ENCODE measurements at regions not wholly inside any gene's neighbourhood (a gene's known extent, or its start where the extent isn't known, plus 50 kb on each side); places are given as distances from the start of the nearest gene placed in this dataset.

DNA sequence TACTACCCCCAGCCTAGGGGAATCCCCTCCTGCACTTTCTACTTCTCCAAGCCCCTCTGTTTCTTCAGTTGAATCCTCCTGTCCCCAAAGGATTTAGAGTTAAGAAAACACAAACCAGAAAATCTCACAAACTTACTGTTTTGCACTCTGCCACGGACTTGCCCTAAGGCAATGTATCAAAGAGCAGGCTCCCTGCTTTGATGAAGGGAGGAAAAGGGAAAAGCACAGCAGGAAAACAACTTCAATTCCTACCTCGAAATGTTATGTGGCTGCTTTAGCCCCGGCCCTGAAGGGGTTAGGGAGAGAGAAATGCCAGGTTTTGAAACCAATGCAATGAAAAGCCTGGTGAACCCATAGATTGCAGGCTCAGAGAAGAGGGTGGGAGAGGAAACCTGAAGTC lies 254.7 kb downstream of the MAN2A1 start:
- no peak for DNase-seq (ENCODE audit: low read depth in 2 of 2, low spot score in 1 of 2)

GRCh38 chr5:109945097-109945678 lies 255.5 kb downstream of the MAN2A1 start:
- DNase-seq (ENCODE audit: low read depth in 2 of 2, low spot score in 1 of 2), result no peak

DNA sequence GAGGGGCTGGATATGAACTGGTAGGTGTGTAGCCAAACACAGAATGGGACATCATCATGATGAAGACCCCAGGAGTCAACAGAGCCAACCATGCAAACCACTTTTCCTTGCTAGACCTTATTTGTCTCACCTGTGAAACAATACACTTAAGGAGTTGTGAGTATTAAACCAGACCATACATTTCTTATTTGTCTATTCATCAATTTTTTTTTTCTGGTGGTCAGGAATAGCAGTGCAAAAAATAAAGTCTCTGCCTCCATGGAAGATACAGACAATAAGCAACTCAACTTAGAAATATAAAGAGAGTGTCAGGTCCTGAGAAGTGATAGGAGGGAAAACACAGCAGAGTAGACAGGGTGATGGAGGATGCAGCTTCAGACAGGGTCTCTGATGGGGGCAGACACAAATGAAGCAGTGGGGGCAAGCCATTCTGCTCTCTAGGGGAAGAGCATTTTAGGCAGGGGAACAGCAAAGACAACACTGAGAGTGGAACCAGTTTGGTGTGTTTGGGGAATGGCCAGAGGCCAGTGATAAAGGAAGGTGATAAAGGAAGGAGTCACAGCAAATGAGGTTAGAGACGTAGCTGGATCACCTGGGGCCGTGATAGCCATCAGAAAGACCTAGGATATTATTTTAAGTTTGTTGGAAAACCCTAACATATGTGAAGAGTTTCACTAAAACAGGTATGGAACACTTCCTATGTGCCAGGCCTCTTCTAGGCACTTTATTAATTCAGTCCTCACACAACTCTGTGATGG lies 256.2 kb downstream of the MAN2A1 start:
- DNase-seq (ENCODE audit: low read depth in 2 of 2, low spot score in 1 of 2), result no peak

GRCh38 chr5:109946610-109947009 lies 256.9 kb downstream of the MAN2A1 start:
- DNase-seq (ENCODE audit: low read depth in 2 of 2, low spot score in 1 of 2), result no peak

GRCh38 chr5:109947667-109948066 lies 257.9 kb downstream of the MAN2A1 start:
- DNase-seq (ENCODE audit: low read depth in 2 of 2, low spot score in 1 of 2), result no peak

DNA sequence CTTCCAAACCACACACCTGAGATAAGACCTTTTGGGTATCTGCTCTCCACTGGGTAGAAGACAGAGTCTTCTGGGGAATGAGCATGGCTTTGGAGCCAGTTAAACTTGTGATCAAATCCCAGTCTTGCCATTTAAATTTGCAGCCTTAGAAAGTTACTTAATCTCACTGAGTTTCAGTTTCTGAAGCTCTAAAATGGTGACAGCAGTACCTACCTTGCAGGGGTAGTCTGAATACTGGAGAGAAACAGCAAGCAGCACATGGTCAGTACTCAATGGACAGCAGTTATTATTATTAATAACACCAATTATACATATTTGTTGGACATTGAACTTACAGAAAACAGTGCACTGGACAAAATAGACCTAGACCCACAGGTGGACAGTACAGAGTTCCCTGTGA lies 260.9 kb downstream of the MAN2A1 start:
- DNase-seq (ENCODE audit: low read depth in 2 of 2, low spot score in 1 of 2), result no peak

- DNase-seq (ENCODE audit: low read depth in 2 of 2, low spot score in 1 of 2), result no peak
These were observed 261.6 kb downstream of the MAN2A1 start for GRCh38 chr5:109951348-109951747.

DNA sequence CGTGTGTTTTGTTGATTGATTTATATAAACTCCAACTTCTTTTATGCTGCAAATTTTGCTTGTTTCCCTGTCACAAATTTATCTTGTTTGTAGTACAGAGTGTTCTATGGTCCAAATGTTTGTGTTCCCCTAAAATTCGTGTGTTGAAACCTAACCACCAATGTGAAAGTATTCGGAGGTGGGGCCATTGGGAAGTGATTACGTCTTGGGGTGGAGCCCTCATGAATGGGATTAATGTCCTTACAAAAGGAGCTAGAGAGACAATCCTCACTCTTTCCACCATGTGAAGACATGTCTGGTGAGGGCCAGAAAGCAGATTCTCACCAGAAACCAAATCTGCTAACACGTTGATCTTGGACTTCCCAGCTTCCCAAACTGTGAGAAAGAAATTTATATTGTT lies 262.0 kb downstream of the MAN2A1 start:
- no peak for DNase-seq (ENCODE audit: low read depth in 2 of 2, low spot score in 1 of 2)

DNA sequence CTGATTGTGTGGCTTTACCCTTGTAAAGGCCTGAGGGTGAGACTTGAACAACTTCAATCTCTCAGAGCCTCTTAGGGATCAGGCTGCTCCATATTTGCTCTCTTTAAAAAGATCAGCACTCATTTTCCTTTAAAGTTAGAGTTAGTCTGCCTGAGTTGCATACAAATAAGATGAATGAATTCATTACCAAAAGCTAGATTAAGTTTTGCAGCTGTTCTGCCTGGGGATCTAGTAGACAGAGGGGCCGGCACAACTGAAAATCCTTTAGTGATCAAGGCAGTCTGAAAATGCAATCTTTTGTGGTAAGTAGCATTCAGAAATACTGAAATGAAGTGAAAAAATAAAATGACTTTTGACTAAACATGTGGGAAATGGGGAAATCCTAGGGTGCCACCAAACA lies 264.0 kb downstream of the MAN2A1 start:
- DNase-seq (ENCODE audit: low read depth in 2 of 2, low spot score in 1 of 2), result no peak

DNA sequence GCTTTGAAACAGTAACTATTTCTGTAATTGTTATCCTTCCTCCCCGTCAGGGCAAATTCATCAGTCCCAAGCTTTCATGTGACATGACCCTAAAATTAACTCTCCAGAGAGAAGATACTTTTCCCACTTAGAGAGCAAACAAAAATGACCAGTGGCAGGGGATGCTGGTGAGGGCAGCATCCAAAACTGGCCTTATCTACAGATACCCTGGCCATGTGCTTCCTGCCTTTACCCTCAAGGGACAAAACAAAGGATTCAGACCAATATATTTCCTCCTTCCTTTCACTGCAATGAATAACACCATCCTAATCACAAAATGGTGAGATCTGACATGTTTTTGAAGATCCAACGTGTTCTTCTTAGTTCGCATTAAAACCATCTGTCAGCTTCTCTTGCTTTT lies 267.2 kb downstream of the MAN2A1 start:
- DNase-seq (ENCODE audit: low read depth in 2 of 2, low spot score in 1 of 2), result no peak

DNA sequence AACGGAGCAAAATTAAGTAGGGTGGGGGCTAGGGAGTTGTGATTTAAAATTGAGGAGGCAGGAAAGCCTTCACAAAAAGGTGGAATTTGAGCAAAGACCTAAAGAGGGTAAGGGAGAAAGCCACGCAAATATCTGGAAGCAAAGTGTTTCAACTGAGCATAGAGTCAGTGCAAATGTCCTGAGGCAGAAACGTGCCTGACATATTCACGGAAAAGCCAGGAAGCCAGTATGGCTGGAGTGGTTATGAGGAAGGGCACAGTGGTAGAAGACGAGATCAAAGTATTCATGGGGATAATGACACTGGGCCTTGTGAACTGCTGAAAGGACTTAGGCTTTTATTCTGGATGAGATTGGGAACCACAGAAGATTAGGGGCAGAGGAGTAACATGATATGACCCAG lies 268.4 kb downstream of the MAN2A1 start:
- DNase-seq (ENCODE audit: low read depth in 2 of 2, low spot score in 1 of 2), result no peak

DNA sequence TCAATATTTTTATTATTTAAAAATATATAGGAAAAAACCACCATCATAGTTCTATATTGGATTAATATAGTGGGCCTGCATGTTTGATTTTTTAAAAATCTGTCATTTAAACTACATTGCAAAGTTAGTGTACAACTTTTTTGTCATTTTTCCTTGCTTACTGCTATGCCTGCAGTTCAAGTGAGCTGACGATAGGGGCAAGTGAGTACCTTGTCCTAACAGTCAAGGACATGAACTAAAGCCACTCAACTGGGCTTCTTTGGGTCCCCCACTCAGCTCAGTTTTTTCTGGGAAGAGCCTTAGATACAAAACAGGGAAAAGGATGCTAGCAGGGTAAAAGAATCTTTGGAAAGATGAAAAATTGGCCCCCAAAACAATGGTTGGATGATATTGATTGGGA lies 269.9 kb downstream of the MAN2A1 start:
- no peak for DNase-seq (ENCODE audit: low read depth in 2 of 2, low spot score in 1 of 2)

DNA sequence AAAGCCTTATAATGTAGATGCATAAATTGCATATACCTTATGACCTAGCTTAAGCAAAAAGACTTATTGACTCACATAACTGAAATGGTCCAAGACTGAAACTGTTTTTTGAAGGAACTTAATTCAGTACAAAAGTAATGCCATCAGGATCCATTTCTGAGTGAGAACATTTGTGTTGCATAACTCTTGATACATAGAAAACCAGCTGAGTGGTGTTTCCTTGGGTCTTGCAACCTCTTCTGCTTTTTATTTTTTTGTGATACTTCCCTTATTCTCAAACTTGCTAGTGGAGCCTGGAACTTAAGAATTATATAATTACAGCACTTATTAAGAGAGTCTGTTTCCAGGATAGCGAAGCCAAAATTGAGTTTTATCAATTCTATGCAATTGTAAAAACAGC lies 272.0 kb downstream of the MAN2A1 start:
- DNase-seq (ENCODE audit: low read depth in 2 of 2, low spot score in 1 of 2), result no peak

DNA sequence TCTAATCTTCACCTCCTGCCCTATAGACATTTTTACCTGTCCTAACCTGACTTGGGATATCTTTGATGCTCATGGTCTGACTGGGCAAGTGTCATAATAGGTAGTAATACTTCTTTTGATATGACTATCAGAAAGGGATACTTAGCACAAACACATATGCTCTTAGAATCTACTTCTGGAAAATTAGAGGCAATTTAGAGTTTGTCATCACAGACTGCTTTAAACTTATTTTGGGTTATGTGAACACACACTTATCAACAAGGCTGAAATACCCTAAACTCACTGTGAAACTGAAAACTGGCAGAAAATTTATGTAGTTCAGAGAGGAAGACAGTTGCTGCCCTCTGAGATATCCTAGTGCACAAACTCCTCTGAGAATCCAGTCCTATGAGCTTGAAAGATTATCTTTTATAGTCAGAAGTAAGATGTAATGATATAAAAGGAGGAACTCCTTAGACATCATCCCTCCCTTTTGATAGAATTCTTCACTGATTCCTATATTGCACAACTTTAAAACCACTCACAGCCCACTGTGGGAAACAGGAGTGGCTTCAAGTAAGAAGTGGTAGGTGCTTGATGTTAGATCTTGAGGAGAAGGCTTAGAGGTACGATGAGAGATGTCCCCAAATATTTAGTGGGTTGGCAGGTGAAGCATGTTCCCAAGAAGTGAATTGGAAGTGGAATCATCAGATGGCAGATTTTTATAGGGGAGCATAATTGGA lies 273.3 kb downstream of the MAN2A1 start:
- no peak for DNase-seq (ENCODE audit: low read depth in 2 of 2, low spot score in 1 of 2)

GRCh38 chr5:109964136-109964535 lies 274.4 kb downstream of the MAN2A1 start:
- no peak for DNase-seq (ENCODE audit: low read depth in 2 of 2, low spot score in 1 of 2)

DNA sequence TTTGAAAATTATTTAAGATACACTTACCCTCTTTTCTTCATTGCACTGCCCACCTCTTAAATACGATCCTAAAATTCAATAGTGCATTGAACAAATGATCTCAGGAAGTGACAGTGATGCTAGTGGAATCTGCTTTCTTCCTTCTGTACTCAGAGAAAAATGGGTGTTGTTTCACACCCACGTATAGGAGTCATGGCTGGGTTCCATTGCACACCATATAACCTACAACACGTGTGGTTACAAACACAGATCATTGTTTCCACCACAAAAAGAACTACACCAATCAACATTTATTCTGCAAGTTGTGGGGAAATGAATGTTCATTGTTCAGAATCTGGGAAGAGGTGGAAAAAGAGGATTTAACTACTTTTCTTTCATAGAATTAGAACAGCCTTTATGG lies 275.9 kb downstream of the MAN2A1 start:
- no peak for DNase-seq (ENCODE audit: low read depth in 2 of 2, low spot score in 1 of 2)

DNA sequence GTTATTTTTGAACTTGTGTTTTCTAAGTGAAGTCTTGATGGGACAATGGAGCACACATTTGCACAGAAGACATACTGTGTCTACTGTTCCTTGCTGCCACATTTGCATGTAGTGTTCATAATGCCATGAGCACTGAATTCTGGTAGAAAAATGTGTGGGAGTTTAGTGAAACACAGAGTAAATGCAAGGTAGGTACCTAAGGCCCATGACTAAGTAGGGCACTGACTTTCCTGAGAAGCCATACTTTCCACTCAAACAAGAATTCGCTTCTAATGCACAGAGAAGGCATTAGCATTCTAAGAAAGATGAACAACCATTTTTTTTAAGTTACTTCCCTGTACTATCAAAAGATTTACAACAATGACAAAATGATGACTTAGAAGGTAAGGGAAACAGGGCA lies 282.2 kb downstream of the MAN2A1 start:
- no peak for DNase-seq (ENCODE audit: low read depth in 2 of 2, low spot score in 1 of 2)

GRCh38 chr5:109981979-109982378 lies 292.3 kb downstream of the MAN2A1 start:
- DNase-seq (ENCODE audit: low read depth in 2 of 2, low spot score in 1 of 2), result no peak

DNA sequence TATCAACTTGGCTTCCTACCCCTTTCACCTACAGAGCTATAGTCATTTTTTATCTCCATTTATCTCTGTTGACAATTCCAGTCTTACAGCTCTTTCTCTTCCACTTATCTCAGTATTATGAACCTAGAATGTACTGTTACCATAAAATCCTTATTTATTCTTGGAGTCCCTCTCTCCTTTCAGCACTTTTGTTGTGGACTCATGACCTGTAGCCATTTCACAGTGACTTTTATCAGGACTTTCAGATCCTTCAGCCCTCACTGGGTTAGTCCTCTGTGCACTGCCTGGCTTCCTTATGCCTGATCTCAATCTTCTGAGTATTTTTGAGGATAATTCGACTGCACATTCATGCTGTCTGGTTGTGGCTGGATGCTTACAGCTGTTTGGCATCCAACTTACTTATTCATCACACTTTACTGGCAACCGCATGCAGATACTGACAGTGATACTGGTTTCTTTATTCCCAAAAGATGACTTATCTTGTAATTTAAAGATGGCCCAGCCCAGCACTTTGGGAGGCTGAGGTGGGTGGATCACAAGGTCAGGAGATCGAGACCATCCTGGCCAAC lies 293.3 kb downstream of the MAN2A1 start:
- DNase-seq (ENCODE audit: low read depth in 2 of 2, low spot score in 1 of 2), result no peak

GRCh38 chr5:109986726-109987125 lies 297.0 kb downstream of the MAN2A1 start:
- no peak for DNase-seq (ENCODE audit: low read depth in 2 of 2, low spot score in 1 of 2)

DNA sequence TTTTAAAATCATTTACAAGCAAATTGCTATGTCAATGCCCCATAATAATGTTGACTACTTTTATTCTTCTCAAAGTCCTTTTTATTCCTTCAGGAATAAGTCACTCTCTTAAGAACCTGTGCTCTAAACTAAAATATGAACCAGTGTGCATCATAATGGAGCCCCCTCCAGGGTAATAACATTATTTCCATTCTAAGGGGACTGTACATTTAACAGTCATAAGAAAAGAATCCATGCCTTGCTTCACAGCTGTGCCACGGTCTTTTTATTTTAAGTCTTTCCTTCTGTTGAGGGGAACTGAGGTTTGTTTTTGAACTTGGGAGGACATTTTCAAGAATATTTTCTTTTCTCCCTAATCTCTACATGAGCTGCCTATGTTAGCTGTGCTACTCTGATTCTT lies 297.6 kb downstream of the MAN2A1 start:
- DNase-seq (ENCODE audit: low read depth in 2 of 2, low spot score in 1 of 2), result no peak

DNA sequence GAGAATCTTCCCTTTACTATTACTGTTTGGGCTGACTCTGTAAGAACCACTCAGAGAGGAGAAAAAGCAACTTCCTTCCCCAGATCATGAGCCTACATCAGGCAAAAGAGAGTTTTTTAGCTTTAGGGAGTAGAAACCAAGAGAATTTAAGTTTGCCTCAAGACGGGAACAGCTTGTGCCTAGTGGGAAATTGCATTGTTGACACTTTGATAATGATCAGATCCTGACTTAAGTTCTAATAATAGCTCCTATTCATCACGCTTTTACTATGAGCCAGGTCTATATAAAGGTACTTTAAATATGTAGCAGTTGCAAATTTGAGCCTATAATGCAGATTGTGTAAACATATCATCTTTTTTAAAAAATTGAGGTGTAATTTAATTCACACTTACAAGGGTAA lies 298.2 kb downstream of the MAN2A1 start:
- no peak for DNase-seq (ENCODE audit: low read depth in 2 of 2, low spot score in 1 of 2)
